ENCODE measurements at regions not wholly inside any gene's neighbourhood (a gene's known extent, or its start where the extent isn't known, plus 50 kb on each side); places are given as distances from the start of the nearest gene placed in this dataset.
"Not testable (repeated sequence)": the region's sequence is repeated elsewhere in the genome, so short reads cannot be mapped to it uniquely, and the experiment has no call there.

GRCh38 chr7:67928141-67928540 lies 931.5 kb downstream of the TYW1 start:
- Histone ChIP-seq H3K9me3 (ENCODE audit: control insufficient read depth in 4 of 4, low read length in 3 of 4) (no peaks in the 10 kb centered on the region), H3K4me3 (ENCODE audit: low read depth in 1 of 3, low read length in 3 of 3) (no peak overlapping the region), H3K36me3 (ENCODE audit: control insufficient read depth in 4 of 4, insufficient read depth in 3 of 4, low read depth in 1 of 4, low read length in 3 of 4) (no peaks in the 10 kb centered on the region), H3K27me3 (ENCODE audit: control insufficient read depth in 4 of 4, insufficient read depth in 4 of 4, low read length in 3 of 4) (no peaks in the 10 kb centered on the region), H3K9ac (ENCODE audit: low read depth in 1 of 2, low read length in 2 of 2) (no peak overlapping the region), H3K27ac (ENCODE audit: low read depth in 1 of 2, low read length in 2 of 2) (no peak overlapping the region), H3K4me1 (ENCODE audit: control insufficient read depth in 4 of 4, insufficient read depth in 4 of 4, low read length in 3 of 4) (no peaks in the 10 kb centered on the region)
- no peak for DNase-seq (ENCODE audit: low spot score)
- 76% methylated on average over 5 of the region's 5 CpGs for WGBS
- TF ChIP-seq NR2F2 (IDR thresholded peaks at IDR 0.05), result no peak
- no peak for TF ChIP-seq GABPA (IDR thresholded peaks at IDR 0.05 in 1 of 2, conservative IDR thresholded peaks at IDR 0.05 in 1 of 2)
- no peak for TF ChIP-seq RXRA (IDR thresholded peaks at IDR 0.05)
- no peak for TF ChIP-seq YY1 (IDR thresholded peaks at IDR 0.05)

GRCh38 chr7:67936447-67936846 lies 939.8 kb downstream of the TYW1 start:
- H3K27me3 ChIP-seq (ENCODE audit: control insufficient read depth in 4 of 4, insufficient read depth in 4 of 4, low read length in 3 of 4); H3K4me3 ChIP-seq (ENCODE audit: low read depth in 1 of 3, low read length in 3 of 3); H3K9me3 ChIP-seq (ENCODE audit: control insufficient read depth in 4 of 4, low read length in 3 of 4); H3K36me3 ChIP-seq (ENCODE audit: control insufficient read depth in 4 of 4, insufficient read depth in 3 of 4, low read depth in 1 of 4, low read length in 3 of 4); H3K27ac ChIP-seq (ENCODE audit: low read depth in 1 of 2, low read length in 2 of 2); DNase-seq (ENCODE audit: low spot score); H3K4me1 ChIP-seq (ENCODE audit: control insufficient read depth in 4 of 4, insufficient read depth in 4 of 4, low read length in 3 of 4); H3K9ac ChIP-seq (ENCODE audit: low read depth in 1 of 2, low read length in 2 of 2): not testable (repeated sequence)
- WGBS, result 71% methylated on average over 8 of the region's 8 CpGs

DNA sequence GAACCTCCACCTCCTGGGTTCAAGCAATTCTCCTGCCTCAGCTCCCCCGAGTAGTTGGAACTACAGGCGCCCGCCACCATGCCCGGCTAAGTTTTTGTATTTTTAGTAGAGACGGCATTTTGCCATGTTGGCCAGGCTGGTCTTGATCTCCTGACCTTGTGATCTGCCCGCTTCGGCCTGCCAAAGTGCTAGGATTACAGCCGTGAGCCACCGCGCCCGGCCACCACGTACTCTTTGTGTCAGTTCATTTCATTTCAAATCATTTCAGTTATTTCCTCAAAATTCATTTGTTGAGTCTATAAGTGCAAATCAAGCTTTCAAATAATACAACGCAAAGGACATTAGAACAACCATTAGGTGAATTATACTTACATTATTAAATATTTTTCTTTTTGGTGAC lies 943.8 kb downstream of the TYW1 start:
- 95% methylated on average over 13 of the region's 13 CpGs for WGBS
- Histone ChIP-seq H3K4me3 (ENCODE audit: low read depth in 1 of 3, low read length in 3 of 3) (no peak overlapping the region), H3K4me1 (ENCODE audit: control insufficient read depth in 4 of 4, insufficient read depth in 4 of 4, low read length in 3 of 4) (no peaks in the 10 kb centered on the region), H3K36me3 (ENCODE audit: control insufficient read depth in 4 of 4, insufficient read depth in 3 of 4, low read depth in 1 of 4, low read length in 3 of 4) (no peaks in the 10 kb centered on the region), H3K9me3 (ENCODE audit: control insufficient read depth in 4 of 4, low read length in 3 of 4) (peaks cover 0 to 2% (median under 1%) of the 10 kb centered on the region in 4 donors), H3K27ac (ENCODE audit: low read depth in 1 of 2, low read length in 2 of 2) (no peak overlapping the region), H3K27me3 (ENCODE audit: control insufficient read depth in 4 of 4, insufficient read depth in 4 of 4, low read length in 3 of 4) (no peaks in the 10 kb centered on the region), H3K9ac (ENCODE audit: low read depth in 1 of 2, low read length in 2 of 2) (no peak overlapping the region)
- TF ChIP-seq TAF1 (conservative IDR thresholded peaks at IDR 0.05) (no peak), CTCF (IDR thresholded peaks at IDR 0.05; ENCODE audit: low read depth, low read length, missing input control) (no peak), EGR1 (IDR thresholded peaks at IDR 0.05; ENCODE audit: low read depth in 2 of 2) (no peak), JUND (IDR thresholded peaks at IDR 0.05) (no peak), FOXA2 (IDR thresholded peaks at IDR 0.05) (no peak), NR2F2 (IDR thresholded peaks at IDR 0.05) (no peak), HNF4A (conservative IDR thresholded peaks at IDR 0.05) (no peak), RXRA (IDR thresholded peaks at IDR 0.05) (no peak), RAD21 (IDR thresholded peaks at IDR 0.05) (no peak), REST (IDR thresholded peaks at IDR 0.05) (no peak), HNF4G (IDR thresholded peaks at IDR 0.05) (no peak), SP1 (IDR thresholded peaks at IDR 0.05) (no peak), FOXA1 (IDR thresholded peaks at IDR 0.05) (no peak), GABPA (IDR thresholded peaks at IDR 0.05 in 1 of 2, conservative IDR thresholded peaks at IDR 0.05 in 1 of 2) (no peak), YY1 (IDR thresholded peaks at IDR 0.05) (no peak)
- TF ChIP-seq, protein P1, sequence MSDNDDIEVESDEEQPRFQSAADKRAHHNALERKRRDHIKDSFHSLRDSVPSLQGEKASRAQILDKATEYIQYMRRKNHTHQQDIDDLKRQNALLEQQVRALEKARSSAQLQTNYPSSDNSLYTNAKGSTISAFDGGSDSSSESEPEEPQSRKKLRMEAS (IDR thresholded peaks at IDR 0.05), result no peak
- TF ChIP-seq, protein P2, sequence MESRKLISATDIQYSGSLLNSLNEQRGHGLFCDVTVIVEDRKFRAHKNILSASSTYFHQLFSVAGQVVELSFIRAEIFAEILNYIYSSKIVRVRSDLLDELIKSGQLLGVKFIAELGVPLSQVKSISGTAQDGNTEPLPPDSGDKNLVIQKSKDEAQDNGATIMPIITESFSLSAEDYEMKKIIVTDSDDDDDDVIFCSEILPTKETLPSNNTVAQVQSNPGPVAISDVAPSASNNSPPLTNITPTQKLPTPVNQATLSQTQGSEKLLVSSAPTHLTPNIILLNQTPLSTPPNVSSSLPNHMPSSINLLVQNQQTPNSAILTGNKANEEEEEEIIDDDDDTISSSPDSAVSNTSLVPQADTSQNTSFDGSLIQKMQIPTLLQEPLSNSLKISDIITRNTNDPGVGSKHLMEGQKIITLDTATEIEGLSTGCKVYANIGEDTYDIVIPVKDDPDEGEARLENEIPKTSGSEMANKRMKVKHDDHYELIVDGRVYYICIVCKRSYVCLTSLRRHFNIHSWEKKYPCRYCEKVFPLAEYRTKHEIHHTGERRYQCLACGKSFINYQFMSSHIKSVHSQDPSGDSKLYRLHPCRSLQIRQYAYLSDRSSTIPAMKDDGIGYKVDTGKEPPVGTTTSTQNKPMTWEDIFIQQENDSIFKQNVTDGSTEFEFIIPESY (IDR thresholded peaks at IDR 0.05), result no peak
- DNase-seq (ENCODE audit: low spot score), result no peak
